Middle frontal gyrus (tissue), 1 donor: ENCODE measurements at regions not wholly inside any gene's neighbourhood (a gene's known extent, or its start where the extent isn't known, plus 50 kb on each side); places are given as distances from the start of the nearest gene placed in this dataset.

Experiments used
- DNase-seq: peaks from one replicate; pipeline ENCODE4 v3.0.0-alpha.2; 2015; ENCODE audit warnings: low spot score; ENCODE audit errors: extremely low spot score

GRCh38 chr11:79949574-79949973 is 508.7 kb upstream of the TENM4 start:
- no peak for DNase-seq

- DNase-seq, result no peak
Measured at GRCh38 chr11:79942646-79943045, 501.8 kb upstream of the TENM4 start.

GRCh38 chr11:79942090-79942489 is 501.3 kb upstream of the TENM4 start:
- no peak for DNase-seq

- no peak for DNase-seq
Measured at GRCh38 chr11:79940974-79941735, 500.3 kb upstream of the TENM4 start.

- DNase-seq, result no peak
Measured at GRCh38 chr11:79940165-79940564, 499.3 kb upstream of the TENM4 start.

- no peak for DNase-seq
Measured at GRCh38 chr11:79939111-79939510, 498.3 kb upstream of the TENM4 start.

GRCh38 chr11:79937676-79938334 is 497.0 kb upstream of the TENM4 start:
- DNase-seq, result no peak

GRCh38 chr11:79932612-79933011 is 491.8 kb upstream of the TENM4 start:
- DNase-seq, result no peak

- no peak for DNase-seq
Measured at GRCh38 chr11:79931692-79932091, 490.9 kb upstream of the TENM4 start.

GRCh38 chr11:79926707-79927106 is 485.9 kb upstream of the TENM4 start:
- no peak for DNase-seq

- no peak for DNase-seq
Measured at GRCh38 chr11:79925570-79925969, 484.7 kb upstream of the TENM4 start.

- DNase-seq, result no peak
Measured at GRCh38 chr11:79922641-79923040, 481.8 kb upstream of the TENM4 start.

GRCh38 chr11:79920480-79920879 is 479.6 kb upstream of the TENM4 start:
- DNase-seq, result no peak

- no peak for DNase-seq
Measured at GRCh38 chr11:79919350-79919749, 478.5 kb upstream of the TENM4 start.

GRCh38 chr11:79918846-79919245 is 478.0 kb upstream of the TENM4 start:
- no peak for DNase-seq

- DNase-seq, result no peak
Measured at GRCh38 chr11:79906164-79906563, 465.3 kb upstream of the TENM4 start.

GRCh38 chr11:79902493-79902892 is 461.7 kb upstream of the TENM4 start:
- no peak for DNase-seq

GRCh38 chr11:79897896-79898295 is 457.1 kb upstream of the TENM4 start:
- DNase-seq, result no peak

GRCh38 chr11:79896258-79896657 is 455.4 kb upstream of the TENM4 start:
- DNase-seq, result no peak

- no peak for DNase-seq
Measured at GRCh38 chr11:79894111-79894510, 453.3 kb upstream of the TENM4 start.

GRCh38 chr11:79890272-79890671 is 449.4 kb upstream of the TENM4 start:
- no peak for DNase-seq

GRCh38 chr11:79864882-79865281 is 424.1 kb upstream of the TENM4 start:
- DNase-seq, result no peak

- no peak for DNase-seq
Measured at GRCh38 chr11:79860336-79860735, 419.5 kb upstream of the TENM4 start.
